ENCODE measurements at regions not wholly inside any gene's neighbourhood (a gene's known extent, or its start where the extent isn't known, plus 50 kb on each side); places are given as distances from the start of the nearest gene placed in this dataset.

- DNase-seq (ENCODE audit: low spot score): no peak
- intact Hi-C loops (cut with DNase I): loop anchor here in 1 of 2 donors (5.0 kb wide), 1 partner anchor 1755 kb away; no protein-coding TSS in a partner anchor
These were observed 121.8 kb upstream of the HDGFL1 start for GRCh38 chr6:22447249-22448196.

DNA sequence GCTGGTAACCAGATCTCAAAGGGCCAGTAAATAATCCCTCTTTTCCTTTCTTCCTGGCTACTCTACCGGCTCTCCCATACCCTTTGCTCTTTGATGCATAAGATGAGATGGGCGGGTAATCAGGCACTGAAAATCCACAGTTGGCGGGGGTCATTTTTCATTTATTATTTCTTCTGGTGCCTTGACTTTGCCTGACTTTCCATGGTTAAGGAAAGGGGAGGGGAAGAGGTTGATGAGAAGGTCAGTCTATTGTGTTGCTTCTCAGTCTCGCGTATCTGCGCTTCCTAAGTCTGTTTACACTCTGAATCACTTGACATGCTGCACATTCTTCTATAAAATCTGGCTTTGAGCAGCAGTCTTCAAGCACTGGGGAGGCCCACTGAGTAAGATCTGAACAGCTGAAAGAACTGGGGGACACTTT, 121.1 kb upstream of the HDGFL1 start:
- intact Hi-C loops (cut with DNase I): loop anchor here in 1 of 2 donors (5.0 kb wide), 1 partner anchor 1756 kb away; no protein-coding TSS in a partner anchor
- DNase-seq (ENCODE audit: low spot score): no peak

DNA sequence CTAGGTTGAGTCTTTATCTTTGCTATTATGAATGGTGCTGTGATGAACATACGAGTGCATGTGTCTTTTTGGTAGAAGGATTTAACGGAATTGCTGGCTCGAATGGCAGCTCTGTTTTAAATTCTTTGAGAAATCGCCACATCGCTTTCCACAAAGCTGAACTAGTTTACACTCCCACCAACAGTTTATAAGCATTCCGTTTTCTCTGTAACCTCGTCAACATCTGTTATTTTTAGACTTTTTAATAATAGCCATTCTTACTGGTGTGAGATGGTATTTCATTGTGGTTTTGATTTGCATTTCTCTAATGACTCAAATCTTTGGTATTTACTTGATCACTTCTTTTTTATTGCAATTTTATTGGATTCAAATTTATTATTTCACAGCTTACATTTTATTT, 117.4 kb upstream of the HDGFL1 start:
- no peak for DNase-seq (ENCODE audit: low spot score)
- intact Hi-C loops (cut with DNase I): no loop called here

GRCh38 chr6:22455378-22455777, 114.0 kb upstream of the HDGFL1 start:
- intact Hi-C loops (cut with DNase I): no loop called here
- DNase-seq (ENCODE audit: low spot score): no peak

DNA sequence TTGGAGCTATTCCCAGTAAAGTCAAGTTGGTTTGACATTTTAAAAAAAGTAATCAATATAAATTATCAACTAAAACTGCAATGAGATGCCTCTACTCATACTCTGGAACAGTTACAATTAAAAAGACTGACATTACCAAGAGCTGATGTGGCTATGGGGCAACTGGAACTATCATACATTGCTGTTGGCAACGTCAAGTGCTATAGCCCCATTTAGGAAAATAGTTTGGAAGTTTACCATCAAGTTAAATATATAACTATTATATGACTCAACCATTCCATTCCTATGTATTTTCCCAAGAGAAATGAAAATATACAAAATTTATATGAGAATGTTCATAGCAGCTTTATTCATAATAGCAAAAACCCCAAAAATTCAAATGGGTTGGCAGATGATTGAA, 111.4 kb upstream of the HDGFL1 start:
- DNase-seq (ENCODE audit: low spot score): no peak
- intact Hi-C loops (cut with DNase I): no loop called here

GRCh38 chr6:22466665-22467245, 102.6 kb upstream of the HDGFL1 start:
- DNase-seq (ENCODE audit: low spot score): no peak
- intact Hi-C loops (cut with DNase I): no loop called here

DNA sequence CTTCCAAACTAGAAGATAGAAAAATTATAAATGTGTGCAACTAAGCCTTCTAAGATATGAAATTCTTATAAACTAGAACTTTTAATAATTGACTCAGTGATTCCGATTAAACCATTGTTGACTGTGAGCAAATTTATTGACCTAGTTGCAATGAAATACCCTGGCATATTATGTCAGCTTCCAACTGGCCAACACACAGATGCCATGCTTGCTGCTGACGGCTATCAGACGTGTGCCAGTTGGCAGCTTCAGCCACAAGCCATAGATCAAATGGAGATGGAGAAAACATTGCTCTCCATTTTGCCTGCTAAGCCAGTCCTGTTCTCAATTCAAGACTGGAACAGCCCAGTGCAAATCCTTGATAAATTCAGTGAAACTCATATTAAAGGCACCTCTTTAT, 101.7 kb upstream of the HDGFL1 start:
- DNase-seq (ENCODE audit: low spot score): no peak
- intact Hi-C loops (cut with DNase I): no loop called here

DNA sequence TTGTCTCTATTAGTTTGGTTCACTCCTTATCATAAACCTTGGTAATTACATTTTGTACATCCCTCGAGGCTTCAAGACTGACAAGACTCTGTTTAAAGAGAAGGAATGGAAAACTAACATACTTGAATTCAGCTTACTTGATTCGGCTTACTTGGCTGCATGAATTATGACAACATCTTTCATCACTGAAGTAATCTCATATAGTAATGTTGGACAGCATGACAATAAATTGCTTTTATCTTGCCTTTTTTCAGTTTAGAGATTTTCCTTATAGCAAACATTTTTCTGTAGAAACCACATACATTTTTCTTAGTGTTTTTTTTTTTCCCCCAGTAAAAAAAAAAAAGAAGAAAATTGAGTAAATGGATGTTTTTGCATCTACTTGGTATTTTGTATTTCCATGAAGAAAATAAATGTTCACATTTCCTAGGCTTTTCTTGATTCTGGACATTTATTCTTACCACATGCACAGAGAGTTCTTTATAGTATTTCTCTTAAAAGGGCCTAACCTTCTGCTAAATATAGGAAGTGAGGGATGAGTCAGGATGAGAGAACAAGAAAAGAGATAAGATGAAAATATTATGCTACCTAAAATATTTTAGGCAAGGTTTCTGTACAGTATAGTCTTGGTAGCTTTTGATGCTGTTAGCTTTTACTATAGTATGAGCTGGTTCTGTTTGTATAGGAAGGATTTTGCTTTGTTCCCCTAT, 101.0 kb upstream of the HDGFL1 start:
- intact Hi-C loops (cut with DNase I): no loop called here

GRCh38 chr6:22470454-22471131, 98.8 kb upstream of the HDGFL1 start:
- DNase-seq (ENCODE audit: low spot score): no peak
- intact Hi-C loops (cut with DNase I): no loop called here

More for the DNA sequence above, 101.0 kb upstream of the HDGFL1 start:
- no peak for DNase-seq (ENCODE audit: low spot score)

DNA sequence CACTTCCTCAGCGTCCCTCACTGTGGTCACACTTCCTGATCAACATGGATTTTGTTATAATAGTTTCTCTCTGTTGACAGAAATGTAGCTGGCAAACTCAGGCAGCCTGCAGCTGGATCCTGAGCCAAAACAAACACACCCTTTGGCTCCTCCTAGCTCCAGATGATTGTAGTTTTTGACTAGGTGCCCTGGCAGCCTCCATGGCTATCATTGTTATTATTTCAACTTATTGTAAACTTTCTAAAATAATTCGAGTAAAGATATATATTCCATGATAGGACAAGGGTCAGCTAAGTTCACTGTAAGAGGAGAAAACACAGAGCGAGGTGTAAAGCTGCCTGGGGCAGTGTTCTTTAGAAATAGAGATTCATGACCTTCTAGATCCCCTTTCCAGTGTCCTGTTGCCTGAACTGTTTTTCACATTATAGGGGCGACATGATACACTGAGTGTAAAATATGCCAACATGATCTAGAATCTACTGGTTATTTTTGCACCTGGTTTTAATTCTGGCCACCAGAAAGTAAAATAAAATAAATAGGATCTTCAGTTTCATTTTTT, 98.2 kb upstream of the HDGFL1 start:
- intact Hi-C loops (cut with DNase I): no loop called here
- no peak for DNase-seq (ENCODE audit: low spot score)

DNA sequence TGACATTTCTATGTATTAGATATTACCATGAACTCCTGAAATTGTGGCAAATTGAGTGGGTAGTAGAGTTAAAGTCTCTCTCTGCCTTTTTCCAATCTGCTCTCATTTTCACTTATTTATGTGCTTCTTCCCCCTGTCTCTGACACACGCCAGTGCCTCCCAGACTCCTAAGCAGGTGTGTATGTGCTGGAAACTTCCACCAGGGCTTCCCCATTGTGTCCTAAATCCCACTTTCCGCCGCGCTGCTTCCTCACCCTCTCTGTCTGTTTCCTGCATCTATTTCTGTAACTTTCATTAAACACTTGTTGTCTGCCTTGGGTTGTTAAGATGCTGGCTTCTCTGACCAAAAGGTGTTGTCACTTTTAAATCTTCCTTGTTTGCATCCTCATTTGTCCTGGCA, 97.6 kb upstream of the HDGFL1 start:
- intact Hi-C loops (cut with DNase I): no loop called here
- no peak for DNase-seq (ENCODE audit: low spot score)

DNA sequence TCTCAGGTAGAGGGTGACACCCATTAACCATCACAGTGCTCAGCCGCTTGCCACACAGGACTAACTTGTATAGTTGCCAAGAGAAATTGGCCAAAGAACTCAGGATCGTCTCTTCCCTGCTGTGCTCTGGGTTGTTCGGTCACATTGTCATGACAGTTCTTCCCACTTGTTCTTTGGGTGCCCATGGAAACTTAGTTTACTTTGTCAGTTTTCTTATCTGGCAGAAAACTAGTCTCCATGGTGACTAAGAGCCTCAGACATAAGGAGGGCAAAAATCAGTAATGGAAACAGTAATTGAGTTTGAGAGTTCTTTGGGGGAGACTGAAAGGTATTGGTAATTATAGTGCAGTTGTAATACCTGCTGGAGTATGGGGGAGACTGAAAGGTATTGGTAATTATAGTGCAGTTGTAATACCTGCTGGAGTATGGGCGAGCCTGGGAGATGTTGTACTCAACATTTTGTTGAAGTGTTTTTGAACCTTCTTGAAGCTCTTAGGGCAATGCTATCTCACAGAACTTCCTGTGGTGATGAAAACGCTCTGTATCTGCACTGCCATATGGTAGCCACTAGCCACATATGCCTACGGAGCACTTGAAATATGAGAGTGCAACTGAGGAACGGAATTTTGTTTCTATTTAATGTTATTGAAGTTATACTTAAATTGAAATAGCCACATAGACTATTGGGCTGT, 95.2 kb upstream of the HDGFL1 start:
- intact Hi-C loops (cut with DNase I): no loop called here
- DNase-seq (ENCODE audit: low spot score): no peak

DNA sequence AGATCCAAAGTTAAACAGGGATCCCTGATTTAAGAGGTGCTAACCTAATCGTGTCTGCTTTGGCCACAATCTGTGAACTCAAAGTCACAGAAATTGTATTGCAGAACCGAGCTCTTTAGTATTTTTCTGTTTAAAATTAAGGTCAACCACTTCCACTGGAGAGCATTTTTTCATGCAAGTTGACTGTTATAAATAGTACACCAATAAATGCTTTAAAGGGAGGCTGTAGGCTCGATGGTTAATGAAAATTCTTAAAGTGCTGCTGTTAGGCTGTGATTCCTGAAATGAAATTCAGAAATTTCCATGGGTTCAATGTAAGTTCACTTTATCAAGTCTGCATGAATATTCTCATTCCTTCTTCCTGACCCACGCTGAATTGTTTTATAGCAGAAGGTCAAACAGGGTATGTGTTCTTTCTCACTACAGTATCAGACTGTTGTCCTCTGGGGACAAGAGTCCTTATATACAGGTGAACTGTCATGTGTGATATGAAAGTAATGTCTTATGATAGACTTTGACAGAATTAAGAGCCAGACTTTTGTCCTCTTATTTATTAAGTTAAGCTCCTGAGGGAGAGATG, 92.5 kb upstream of the HDGFL1 start:
- DNase-seq (ENCODE audit: low spot score): no peak
- intact Hi-C loops (cut with DNase I): no loop called here

DNA sequence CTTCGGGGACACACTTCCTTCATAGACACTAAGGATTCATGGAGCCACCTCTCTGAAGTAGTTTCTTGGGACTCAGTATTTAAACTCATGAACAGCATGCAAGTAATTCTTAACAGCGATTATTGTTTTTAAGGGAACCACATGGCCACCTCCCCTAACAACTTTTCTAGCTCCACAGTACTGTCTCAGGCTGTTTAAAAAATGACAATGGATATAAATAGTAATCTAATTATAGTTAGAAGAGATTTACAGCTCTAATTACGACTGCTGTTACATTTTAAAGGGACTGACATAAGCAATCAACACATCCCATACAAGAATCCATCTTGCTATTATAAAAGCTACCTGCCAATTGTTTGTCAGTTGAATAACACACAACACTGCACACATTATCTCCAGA, 72.1 kb upstream of the HDGFL1 start:
- intact Hi-C loops (cut with DNase I): no loop called here
- DNase-seq (ENCODE audit: low spot score): no peak

GRCh38 chr6:22499815-22500214, 69.6 kb upstream of the HDGFL1 start:
- DNase-seq (ENCODE audit: low spot score): no peak
- intact Hi-C loops (cut with DNase I): no loop called here

DNA sequence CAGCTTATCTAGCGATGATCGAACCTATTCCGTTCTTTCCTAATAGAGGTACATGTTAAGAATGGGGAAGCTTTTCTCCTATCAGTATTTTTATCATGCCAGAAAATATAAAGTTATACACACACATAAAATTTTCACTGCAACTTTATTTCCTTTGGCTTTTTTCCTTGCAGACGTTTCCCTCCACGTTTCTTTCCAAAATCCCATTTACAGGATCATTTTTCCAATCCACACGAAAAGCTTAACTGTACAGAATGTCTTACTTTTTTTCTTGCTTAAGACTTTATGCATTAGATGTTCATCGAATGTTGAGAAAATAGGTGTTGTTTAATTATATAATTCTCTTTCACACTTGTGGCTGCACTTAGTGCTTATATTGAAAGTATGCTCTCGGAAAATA, 62.9 kb upstream of the HDGFL1 start:
- DNase-seq (ENCODE audit: low spot score): no peak
- intact Hi-C loops (cut with DNase I): no loop called here

- intact Hi-C loops (cut with DNase I): no loop called here
- DNase-seq (ENCODE audit: low spot score): no peak
These were observed 56.5 kb upstream of the HDGFL1 start for GRCh38 chr6:22512686-22513427.

GRCh38 chr6:22513667-22514066, 55.7 kb upstream of the HDGFL1 start:
- intact Hi-C loops (cut with DNase I): no loop called here
- DNase-seq (ENCODE audit: low spot score): no peak

All from posterior vena cava (tissue), 2 donors.